Middle frontal gyrus (tissue), 1 donor: ENCODE measurements at regions not wholly inside any gene's neighbourhood (a gene's known extent, or its start where the extent isn't known, plus 50 kb on each side); places are given as distances from the start of the nearest gene placed in this dataset.
"Not testable (repeated sequence)": the region's sequence is repeated elsewhere in the genome, so short reads cannot be mapped to it uniquely, and the experiment has no call there.

ENCODE experiments used
- DNase-seq: peaks from one replicate; pipeline ENCODE4 v3.0.0-alpha.2; 2015; ENCODE audit warnings: low spot score; ENCODE audit errors: extremely low spot score

- DNase-seq = no peak
Measured at GRCh38 chr4:124025000-124025399, 628.4 kb downstream of the SPRY1 start.

GRCh38 chr4:124025428-124025827, 628.8 kb downstream of the SPRY1 start:
- no peak for DNase-seq

- DNase-seq = no peak
Measured at GRCh38 chr4:124028182-124028581, 631.6 kb downstream of the SPRY1 start.

GRCh38 chr4:124030147-124030546, 633.6 kb downstream of the SPRY1 start:
- no peak for DNase-seq

GRCh38 chr4:124032035-124032434, 635.4 kb downstream of the SPRY1 start:
- no peak for DNase-seq

GRCh38 chr4:124035364-124036041, 638.9 kb downstream of the SPRY1 start:
- DNase-seq = no peak

GRCh38 chr4:124037236-124037635, 640.6 kb downstream of the SPRY1 start:
- DNase-seq = no peak

GRCh38 chr4:124044330-124044729, 647.7 kb downstream of the SPRY1 start:
- no peak for DNase-seq

- DNase-seq = no peak
Measured at GRCh38 chr4:124044867-124045266, 648.3 kb downstream of the SPRY1 start.

GRCh38 chr4:124046190-124046589, 649.6 kb downstream of the SPRY1 start:
- DNase-seq = no peak

- DNase-seq = no peak
Measured at GRCh38 chr4:124053872-124054538, 657.4 kb downstream of the SPRY1 start.

- DNase-seq = no peak
Measured at GRCh38 chr4:124055336-124055735, 657.2 kb downstream of the ANKRD50 start.

- DNase-seq = no peak
Measured at GRCh38 chr4:124055896-124056295, 656.6 kb downstream of the ANKRD50 start.

- DNase-seq = no peak
Measured at GRCh38 chr4:124060261-124060918, 652.1 kb downstream of the ANKRD50 start.

- DNase-seq = no peak
Measured at GRCh38 chr4:124061413-124061812, 651.1 kb downstream of the ANKRD50 start.

GRCh38 chr4:124065422-124065821, 647.1 kb downstream of the ANKRD50 start:
- no peak for DNase-seq

GRCh38 chr4:124065936-124066335, 646.6 kb downstream of the ANKRD50 start:
- no peak for DNase-seq

- DNase-seq = no peak
Measured at GRCh38 chr4:124066595-124066994, 645.9 kb downstream of the ANKRD50 start.

- DNase-seq = no peak
Measured at GRCh38 chr4:124067046-124067445, 645.5 kb downstream of the ANKRD50 start.

- no peak for DNase-seq
Measured at GRCh38 chr4:124070688-124071484, 641.6 kb downstream of the ANKRD50 start.

GRCh38 chr4:124075276-124075675, 637.3 kb downstream of the ANKRD50 start:
- DNase-seq = not testable (repeated sequence)
